Epidermal melanocyte (primary cell): ENCODE measurements at regions not wholly inside any gene's neighbourhood (a gene's known extent, or its start where the extent isn't known, plus 50 kb on each side); places are given as distances from the start of the nearest gene placed in this dataset.
A peak's percentile ranks its signal among the peaks of the same experiment; 100 is the strongest.

ENCODE experiments used
- DNase-seq: peaks from one replicate; pipeline ENCODE4 v3.0.0; 2011; ENCODE audit warnings: low spot score; ENCODE audit not compliant: insufficient read length

GRCh38 chr10:113252650-113253618 lies 299.9 kb upstream of the HABP2 start:
- no peak for DNase-seq

GRCh38 chr10:113259576-113260226 lies 293.2 kb upstream of the HABP2 start:
- no peak for DNase-seq

- DNase-seq, result no peak
Measured at GRCh38 chr10:113261161-113261560, 291.7 kb upstream of the HABP2 start.

- DNase-seq, result no peak
Measured at GRCh38 chr10:113261611-113262091, 291.2 kb upstream of the HABP2 start.

- DNase-seq, result no peak
Measured at GRCh38 chr10:113263056-113263455, 289.8 kb upstream of the HABP2 start.

- no peak for DNase-seq
Measured at GRCh38 chr10:113264333-113265131, 288.3 kb upstream of the HABP2 start.

GRCh38 chr10:113266147-113266546 lies 286.7 kb upstream of the HABP2 start:
- DNase-seq, result no peak

GRCh38 chr10:113267619-113268562 lies 285.0 kb upstream of the HABP2 start:
- peak; percentile 38 for DNase-seq

- DNase-seq, result no peak
Measured at GRCh38 chr10:113269333-113269732, 283.5 kb upstream of the HABP2 start.

GRCh38 chr10:113272511-113272910 lies 280.3 kb upstream of the HABP2 start:
- DNase-seq, result no peak

GRCh38 chr10:113273181-113274163 lies 279.4 kb upstream of the HABP2 start:
- DNase-seq, result no peak

- DNase-seq, result no peak
Measured at GRCh38 chr10:113274176-113274829, 278.6 kb upstream of the HABP2 start.

- DNase-seq, result no peak
Measured at GRCh38 chr10:113278221-113278620, 274.6 kb upstream of the HABP2 start.

GRCh38 chr10:113278664-113279063 lies 274.2 kb upstream of the HABP2 start:
- no peak for DNase-seq

- DNase-seq, result no peak
Measured at GRCh38 chr10:113279262-113279661, 273.6 kb upstream of the HABP2 start.

GRCh38 chr10:113282564-113282963 lies 270.3 kb upstream of the HABP2 start:
- no peak for DNase-seq

- DNase-seq, result no peak
Measured at GRCh38 chr10:113283189-113283588, 269.7 kb upstream of the HABP2 start.

GRCh38 chr10:113284635-113285034 lies 268.2 kb upstream of the HABP2 start:
- DNase-seq, result no peak

GRCh38 chr10:113285305-113285704 lies 267.5 kb upstream of the HABP2 start:
- no peak for DNase-seq
